NCI-H2029 treated with DMSO at 0.1 percent for 48 hours (cell line): ENCODE measurements at regions not wholly inside any gene's neighbourhood (a gene's known extent, or its start where the extent isn't known, plus 50 kb on each side); places are given as distances from the start of the nearest gene placed in this dataset.
"Not testable (repeated sequence)": the region's sequence is repeated elsewhere in the genome, so short reads cannot be mapped to it uniquely, and the experiment has no call there.

Source experiments
- DNase-seq: peaks from one replicate; lab custom pipeline; 2025; lab: John Stamatoyannopoulos, UW

GRCh38 chr1:29798699-29799566 is 562.6 kb downstream of the PTPRU start:
- no peak for DNase-seq

DNA sequence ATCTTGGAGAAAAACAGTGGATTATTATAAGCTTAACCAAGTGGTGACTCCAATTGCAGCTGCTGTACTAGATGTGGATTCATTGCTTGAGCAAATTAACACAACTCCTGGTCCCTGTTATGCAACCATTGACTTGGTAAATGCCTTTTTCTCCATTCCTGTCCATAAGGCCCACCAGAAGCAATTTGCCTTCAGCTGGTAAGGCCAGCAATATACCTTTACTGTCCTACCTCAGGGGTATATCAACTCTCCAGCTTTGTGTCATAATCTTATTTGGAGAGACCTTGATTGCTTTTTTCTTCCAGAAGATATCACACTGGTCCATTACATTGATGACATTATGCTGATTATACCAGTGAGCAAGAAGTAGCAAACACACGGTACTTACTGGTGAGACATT is 560.8 kb downstream of the PTPRU start:
- DNase-seq, result not testable (repeated sequence)

DNA sequence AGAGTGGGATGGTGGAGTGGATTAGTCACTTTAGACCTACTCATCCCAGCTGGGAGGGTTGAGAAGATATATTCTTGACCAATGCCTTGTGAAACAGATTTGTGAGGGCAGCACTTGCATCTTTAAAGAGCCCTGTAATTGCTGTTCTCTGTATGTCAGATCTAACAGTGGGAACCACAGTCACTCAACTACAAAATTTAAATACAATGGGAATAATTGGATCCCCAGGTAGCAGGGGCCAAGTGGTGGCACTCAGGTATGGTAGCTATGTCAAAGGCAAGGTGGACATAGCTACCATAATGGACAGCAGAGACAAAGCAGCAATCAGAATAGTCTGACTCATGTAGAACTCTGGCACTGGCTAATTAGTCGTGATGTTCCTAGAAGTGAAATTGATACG is 559.6 kb downstream of the PTPRU start:
- DNase-seq, result not testable (repeated sequence)

GRCh38 chr1:29793653-29794348 is 557.5 kb downstream of the PTPRU start:
- no peak for DNase-seq

DNA sequence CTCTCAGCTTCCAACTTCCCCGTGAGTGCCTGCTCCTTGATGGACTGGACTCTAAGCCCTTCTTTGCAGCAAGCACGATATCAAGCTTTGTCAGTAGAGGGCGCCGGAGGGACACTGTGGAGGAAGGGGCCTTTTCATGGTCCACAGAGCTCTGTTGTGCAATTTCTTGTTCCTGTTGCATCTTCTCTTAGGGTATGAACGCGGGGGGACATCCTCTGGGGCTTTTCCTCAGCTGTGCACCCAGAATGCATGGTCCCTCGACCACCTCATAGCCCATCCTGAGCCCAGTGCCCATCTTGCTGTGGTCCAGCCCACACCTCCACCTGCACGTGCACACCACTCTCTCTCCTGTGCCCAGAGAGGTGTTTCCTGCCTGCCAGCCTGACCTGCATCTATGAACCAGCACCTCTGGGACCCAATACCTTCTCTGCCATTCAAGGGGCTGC is 556.8 kb downstream of the PTPRU start:
- DNase-seq, result peak; percentile 37

GRCh38 chr1:29789910-29790247 is 553.6 kb downstream of the PTPRU start:
- no peak for DNase-seq

GRCh38 chr1:29789221-29789909 is 553.0 kb downstream of the PTPRU start:
- DNase-seq, result no peak

DNA sequence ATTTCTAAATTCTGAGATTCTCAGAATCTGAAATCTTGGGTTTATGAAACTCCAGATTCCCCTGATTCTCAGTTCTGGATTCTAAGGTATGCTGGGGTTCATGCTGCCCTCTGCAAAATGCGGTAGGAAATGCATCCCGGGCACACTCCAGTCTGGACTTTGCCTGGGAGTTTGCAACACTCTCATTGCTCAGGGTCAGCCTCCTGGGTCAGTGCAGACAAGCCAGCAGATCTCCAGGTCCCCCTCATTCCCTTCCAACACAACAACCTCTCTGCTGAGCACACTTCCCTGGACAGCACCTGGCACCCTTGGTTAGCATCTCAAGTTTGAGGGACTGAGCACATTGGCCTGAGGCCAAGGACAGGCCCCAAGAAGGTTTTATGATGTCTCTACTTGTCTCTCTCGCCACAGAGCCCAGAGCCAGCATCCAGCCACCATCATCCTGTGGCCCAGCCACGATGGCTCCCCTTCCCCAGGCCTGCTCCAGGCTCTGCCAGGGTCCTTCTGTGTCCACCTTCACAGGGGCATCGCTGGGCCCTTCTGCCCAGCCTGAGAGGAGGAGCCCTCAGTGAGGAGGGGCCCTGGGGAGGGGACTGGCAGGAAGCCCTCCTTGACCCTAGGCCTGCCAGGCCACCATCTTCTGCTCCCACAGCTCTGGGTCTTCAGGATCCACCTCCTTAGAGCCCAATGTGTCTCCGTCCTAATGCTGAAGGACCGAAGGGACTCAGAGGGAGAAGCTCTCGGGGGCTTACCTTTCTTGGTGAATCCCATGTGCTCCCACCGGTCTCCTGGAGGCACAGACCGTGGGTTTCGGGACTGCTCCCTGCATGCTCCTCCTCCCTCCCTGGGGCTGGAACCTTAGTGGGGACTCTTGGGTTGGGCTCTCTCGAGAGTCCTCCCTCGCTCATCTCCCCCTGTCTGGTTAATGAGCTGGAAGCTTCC is 550.7 kb downstream of the PTPRU start:
- no peak for DNase-seq

DNA sequence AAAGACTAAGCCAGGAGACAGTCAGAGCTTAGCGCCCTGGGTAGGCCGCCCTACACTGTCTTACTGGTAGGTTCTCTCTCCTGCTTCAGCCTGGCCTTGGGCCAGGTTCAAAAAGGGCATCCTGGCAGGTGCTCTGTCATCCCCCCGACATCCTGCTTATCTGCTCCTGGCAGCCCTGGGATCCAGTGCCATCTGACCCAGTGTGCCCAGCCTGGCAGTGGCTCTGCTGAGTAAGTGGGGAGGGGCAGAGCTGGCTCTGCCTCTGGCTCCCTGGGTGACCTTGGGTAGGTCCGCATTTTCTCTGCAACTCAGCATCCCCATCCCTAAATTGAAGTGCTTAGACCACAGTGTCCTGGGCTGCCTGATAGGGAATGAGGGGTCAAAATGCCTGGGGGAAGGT is 549.9 kb downstream of the PTPRU start:
- no peak for DNase-seq

GRCh38 chr1:29785554-29785953 is 549.2 kb downstream of the PTPRU start:
- DNase-seq, result no peak

GRCh38 chr1:29785137-29785527 is 548.8 kb downstream of the PTPRU start:
- no peak for DNase-seq

GRCh38 chr1:29784276-29785136 is 548.2 kb downstream of the PTPRU start:
- no peak for DNase-seq

- no peak for DNase-seq
Observed at GRCh38 chr1:29783508-29784275, 547.4 kb downstream of the PTPRU start.

GRCh38 chr1:29782846-29783507 is 546.7 kb downstream of the PTPRU start:
- no peak for DNase-seq

- DNase-seq, result no peak
Observed at GRCh38 chr1:29779146-29779545, 542.8 kb downstream of the PTPRU start.

DNA sequence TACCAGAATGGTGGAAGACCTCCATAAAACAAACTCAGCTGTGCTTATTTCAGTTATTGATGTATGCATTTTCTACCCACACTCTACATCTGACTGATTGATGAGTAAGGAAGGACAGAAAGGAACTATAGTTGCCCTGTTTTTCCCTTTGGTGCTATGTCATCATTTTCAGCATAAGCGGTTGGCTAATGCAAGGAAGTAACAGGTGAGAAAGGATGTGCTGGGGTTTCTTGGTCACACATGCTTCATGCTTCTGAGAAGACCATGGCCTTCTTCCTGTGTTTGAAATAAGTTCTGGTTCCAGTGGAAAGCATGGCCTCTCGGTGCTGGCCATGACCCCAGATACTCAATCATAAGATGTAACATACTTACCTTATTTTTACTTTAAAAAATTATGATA is 541.2 kb downstream of the PTPRU start:
- DNase-seq, result no peak

- no peak for DNase-seq
Observed at GRCh38 chr1:29774355-29774754, 538.0 kb downstream of the PTPRU start.

DNA sequence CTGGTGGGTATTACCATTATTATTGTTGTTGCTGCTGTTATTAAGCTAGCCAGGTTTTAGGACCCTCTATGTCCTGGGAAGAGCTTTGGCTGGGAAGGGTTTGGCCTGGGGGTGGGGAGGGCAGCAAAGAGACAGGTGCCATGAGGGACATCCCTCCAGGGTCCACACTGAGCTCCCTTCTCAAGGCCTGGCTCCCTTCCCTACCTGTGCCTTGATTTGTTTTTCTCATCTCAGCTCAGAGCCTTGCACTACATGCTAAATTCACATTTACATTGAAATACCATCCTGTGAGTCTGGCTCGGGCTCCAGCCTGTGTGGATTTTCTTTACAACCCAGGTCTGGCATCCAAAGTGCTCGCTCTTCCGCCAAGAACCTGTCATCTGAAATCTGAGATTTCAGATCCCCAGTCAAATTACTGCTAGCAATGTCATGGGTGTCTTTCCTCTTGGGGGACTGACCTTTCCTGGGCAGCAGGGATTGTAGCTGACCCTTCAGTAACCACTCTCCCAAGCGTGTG is 536.3 kb downstream of the PTPRU start:
- no peak for DNase-seq

- DNase-seq, result no peak
Observed at GRCh38 chr1:29767769-29768425, 531.6 kb downstream of the PTPRU start.
